Amygdala (tissue), 56 donors: ENCODE measurements at regions not wholly inside any gene's neighbourhood (a gene's known extent, or its start where the extent isn't known, plus 50 kb on each side); places are given as distances from the start of the nearest gene placed in this dataset.

ENCODE experiments used
- DNase-seq, 56 donors: peaks; one replicate each; lab custom pipeline; 2025; lab: John Stamatoyannopoulos, UW

GRCh38 chr1:222018041-222018440, 276.2 kb upstream of the DUSP10 start:
- DNase-seq = no peak

DNA sequence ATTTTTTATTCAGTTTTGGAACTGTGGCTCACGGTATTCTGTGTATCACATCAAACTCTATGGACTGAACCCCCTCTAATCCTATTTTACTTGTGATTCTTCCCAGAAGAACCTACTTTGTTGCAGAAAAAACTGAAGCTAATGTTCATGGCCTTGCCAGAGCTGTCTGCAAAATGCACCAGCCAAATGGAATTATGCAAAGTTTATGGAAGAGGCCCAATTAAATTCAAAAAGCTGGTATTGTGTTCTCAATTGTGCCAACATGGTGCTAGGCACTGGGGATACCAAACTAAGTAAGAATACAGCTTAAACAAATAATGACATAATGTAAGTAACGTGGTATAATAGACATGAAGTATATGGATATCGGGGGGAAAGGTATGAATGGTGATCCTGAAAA, 273.8 kb upstream of the DUSP10 start:
- no peak for DNase-seq

- DNase-seq = no peak
Measured at GRCh38 chr1:222014001-222014400, 272.1 kb upstream of the DUSP10 start.

GRCh38 chr1:222012816-222013215, 270.9 kb upstream of the DUSP10 start:
- DNase-seq = no peak

- DNase-seq = no peak
Measured at GRCh38 chr1:222010306-222010705, 268.4 kb upstream of the DUSP10 start.

DNA sequence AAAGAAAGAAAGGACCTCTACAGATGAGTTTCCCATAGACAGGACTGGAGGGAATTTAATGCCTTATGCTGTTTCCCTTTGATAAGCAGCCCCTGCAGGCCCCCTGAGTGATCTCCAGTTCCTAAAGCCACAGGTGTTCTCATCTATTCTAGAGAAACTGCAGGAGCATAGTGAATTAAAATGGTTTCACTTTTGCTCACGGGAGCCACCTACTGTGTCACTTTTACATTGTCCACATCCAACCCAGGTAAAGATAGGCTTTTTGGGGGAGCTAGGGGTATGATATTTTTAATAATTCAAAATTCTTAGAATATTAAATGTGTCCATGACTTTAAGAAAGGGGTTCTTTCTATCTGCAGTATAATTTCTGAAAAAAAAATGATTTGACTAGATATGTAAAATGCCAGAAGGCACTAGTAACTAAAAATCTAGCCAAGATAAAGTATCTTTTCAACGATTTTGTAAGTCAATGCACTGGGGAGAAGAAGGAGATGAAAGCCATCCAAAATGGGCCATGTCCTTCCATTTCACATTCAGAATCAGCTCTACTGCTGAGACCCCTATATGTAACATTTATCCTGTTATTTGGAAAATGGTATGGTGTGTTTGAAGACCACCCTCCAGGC, 267.3 kb upstream of the DUSP10 start:
- no peak for DNase-seq

DNA sequence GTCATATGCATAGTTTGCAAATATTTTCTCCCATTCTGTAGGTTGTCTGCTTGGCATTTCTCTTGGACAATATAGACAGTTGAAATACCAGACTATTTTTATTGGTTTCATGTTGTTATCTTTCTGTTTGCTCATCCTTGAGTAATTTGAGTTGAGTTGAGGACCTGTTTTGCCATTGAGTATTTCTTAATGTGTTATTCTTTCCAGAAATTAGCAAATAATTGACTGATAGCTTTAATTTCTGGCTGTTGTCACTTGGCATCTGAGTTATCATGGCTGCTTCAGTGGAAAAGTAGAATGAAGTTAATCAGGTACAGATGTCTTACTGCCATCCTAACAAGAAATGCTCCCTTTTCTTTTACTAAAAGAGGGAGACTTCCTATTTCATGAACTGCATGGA, 264.8 kb upstream of the DUSP10 start:
- DNase-seq = no peak

- no peak for DNase-seq
Measured at GRCh38 chr1:222004784-222005183, 262.9 kb upstream of the DUSP10 start.

- no peak for DNase-seq
Measured at GRCh38 chr1:222004034-222004433, 262.1 kb upstream of the DUSP10 start.

- DNase-seq = no peak
Measured at GRCh38 chr1:222002503-222002902, 260.6 kb upstream of the DUSP10 start.

- DNase-seq = no peak
Measured at GRCh38 chr1:222000131-222000530, 258.2 kb upstream of the DUSP10 start.

GRCh38 chr1:221998781-221999180, 256.9 kb upstream of the DUSP10 start:
- DNase-seq = no peak

DNA sequence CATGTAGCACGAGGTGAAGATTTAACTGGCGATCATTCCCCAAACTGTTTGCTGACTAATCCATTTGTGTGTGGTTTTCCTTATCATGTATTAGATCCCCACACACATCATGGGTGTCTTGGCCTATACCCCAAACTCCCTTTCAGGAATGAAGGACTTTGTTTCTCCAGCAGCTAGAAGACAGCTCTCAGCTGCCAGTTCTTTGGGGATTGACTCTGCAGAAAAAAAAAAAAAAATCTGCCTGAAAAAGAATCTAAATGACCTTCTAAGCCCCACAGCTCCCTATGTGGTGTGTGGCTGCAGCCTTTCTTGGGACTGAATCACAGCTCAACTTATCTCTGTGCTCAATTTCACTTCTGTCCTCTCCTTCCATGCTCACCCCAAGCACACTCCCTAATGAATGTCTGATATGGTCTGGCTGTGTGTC, 256.3 kb upstream of the DUSP10 start:
- DNase-seq = no peak

- peak in 2 of 56 donors; percentile 2 for DNase-seq
Measured at GRCh38 chr1:221997012-221997411, 255.1 kb upstream of the DUSP10 start.

DNA sequence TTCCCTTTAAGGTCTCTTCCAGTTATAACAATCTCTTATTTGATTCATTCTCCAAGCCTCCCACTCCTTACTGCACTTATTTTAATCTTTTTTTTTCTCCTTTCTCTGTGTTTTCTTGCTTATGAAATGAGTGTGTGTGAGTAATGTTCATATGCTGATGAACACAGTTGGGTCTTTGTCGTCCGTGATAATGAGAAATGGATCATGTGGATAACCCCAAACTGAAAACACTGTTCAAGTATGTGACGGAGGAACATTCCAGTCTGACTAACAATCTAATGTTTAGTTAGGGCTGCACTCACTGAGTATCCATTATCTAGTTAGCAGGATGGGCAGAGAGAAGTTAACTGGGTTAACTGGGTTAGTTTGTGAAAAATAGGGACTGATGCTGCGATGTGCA, 253.1 kb upstream of the DUSP10 start:
- peak in 3 of 56 donors; percentile 7 to 80 (median 47) for DNase-seq

GRCh38 chr1:221994274-221994698, 252.4 kb upstream of the DUSP10 start:
- peak in 1 of 56 donors; percentile 8 for DNase-seq

DNA sequence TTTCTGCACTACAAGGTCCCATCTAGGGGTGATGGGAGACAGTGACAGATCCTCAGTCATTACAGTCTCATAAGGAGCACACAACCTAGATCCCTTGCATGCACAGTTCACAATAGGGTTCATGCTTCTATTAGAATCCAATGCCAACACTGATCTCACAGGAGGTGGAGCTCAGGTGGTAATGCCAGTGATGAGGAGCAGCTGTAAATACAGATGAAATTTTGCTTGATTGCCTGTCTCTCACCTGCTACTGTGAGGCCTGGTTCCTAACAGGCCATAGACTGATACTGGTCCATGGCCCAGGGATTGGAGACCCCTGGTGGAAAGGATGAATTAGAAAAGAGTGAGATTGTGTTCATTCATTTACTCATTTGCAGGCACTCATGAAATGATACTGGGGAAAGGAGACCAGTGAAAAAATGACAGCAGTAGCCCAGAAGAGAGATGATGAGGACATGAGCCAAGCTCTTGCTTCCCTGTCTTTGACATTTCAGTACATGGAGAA, 251.6 kb upstream of the DUSP10 start:
- no peak for DNase-seq

DNA sequence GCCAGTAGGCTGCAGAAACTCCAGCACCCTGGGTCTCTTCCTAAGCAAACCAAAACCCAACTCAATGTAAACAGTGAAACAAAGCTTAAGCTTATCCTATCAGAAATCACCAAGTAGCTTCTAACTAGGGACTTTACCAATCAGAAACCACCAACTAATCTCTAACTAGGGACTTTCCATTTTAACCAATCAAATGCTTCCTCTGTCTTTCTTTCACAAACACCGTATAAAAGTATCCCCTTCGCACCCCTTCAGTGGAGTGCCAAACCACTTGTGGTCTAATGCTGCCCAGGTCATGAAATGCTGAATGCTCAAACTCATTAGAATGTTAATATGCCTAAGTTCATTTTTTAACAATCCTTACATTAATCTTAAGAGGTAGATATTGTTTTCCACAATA, 250.5 kb upstream of the DUSP10 start:
- no peak for DNase-seq

DNA sequence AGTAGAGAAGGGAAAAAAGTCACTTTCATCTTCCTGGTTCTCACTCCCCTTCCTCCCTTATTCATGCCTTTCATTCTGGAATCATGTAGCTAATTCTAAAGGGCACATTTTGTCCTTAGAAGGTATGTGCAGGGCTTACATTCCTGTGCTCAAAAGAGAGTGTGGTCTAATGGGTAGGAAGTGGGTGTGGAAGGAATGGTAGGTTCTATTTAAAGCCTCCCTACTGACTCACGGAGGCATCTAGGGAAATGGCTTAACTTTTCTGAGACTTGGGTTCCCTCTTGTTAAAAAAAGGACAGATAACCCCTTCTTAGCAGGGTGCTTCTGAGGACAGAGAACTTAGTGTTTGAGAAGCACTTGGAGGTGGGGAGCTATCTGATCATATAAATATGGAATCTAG, 249.3 kb upstream of the DUSP10 start:
- no peak for DNase-seq

DNA sequence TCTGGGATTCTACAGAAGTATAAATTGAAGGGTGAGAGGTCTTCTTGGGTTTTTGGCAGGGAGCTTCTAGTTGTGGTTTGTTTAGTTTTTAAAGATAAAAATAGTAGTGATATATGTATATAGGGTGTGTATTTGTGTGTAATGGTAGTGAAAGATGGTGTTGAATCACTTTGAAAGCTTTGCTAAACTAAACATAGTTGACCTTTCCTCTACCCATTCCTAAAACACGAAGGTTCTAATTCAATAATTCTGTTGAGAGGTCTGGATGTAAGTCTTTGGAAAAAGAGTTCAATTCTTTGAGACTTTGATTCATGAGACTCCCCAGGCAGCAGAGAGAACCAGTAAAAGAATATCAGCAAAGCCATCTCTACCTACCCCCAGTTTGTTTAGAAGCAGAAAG, 247.9 kb upstream of the DUSP10 start:
- no peak for DNase-seq

- DNase-seq = no peak
Measured at GRCh38 chr1:221988829-221989228, 246.9 kb upstream of the DUSP10 start.

- DNase-seq = peak in 4 of 56 donors; percentile 29 to 59 (median 32)
Measured at GRCh38 chr1:221987860-221988520, 246.1 kb upstream of the DUSP10 start.
